Stimulated activated CD4-positive, alpha-beta T cell treated with anti-CD3 and anti-CD28 coated beads, Interleukin-15, amount 100 ng/mL, for 24 hours (primary cell): ENCODE measurements at regions not wholly inside any gene's neighbourhood (a gene's known extent, or its start where the extent isn't known, plus 50 kb on each side); places are given as distances from the start of the nearest gene placed in this dataset.
"Not testable (repeated sequence)": the region's sequence is repeated elsewhere in the genome, so short reads cannot be mapped to it uniquely, and the experiment has no call there.

Experiments
- DNase-seq: peaks from one replicate; pipeline ENCODE4 v3.0.0-alpha.2; 2020

- DNase-seq: no peak
Measured at GRCh38 chr15:98529205-98530145, 118.9 kb upstream of the IGF1R start.

GRCh38 chr15:98530570-98530969 lies 117.8 kb upstream of the IGF1R start:
- peak; percentile 9 for DNase-seq

- no peak for DNase-seq
Measured at GRCh38 chr15:98532063-98532462, 116.3 kb upstream of the IGF1R start.

- no peak for DNase-seq
Measured at GRCh38 chr15:98536976-98537375, 111.4 kb upstream of the IGF1R start.

GRCh38 chr15:98537516-98538060 lies 110.8 kb upstream of the IGF1R start:
- DNase-seq: no peak

- no peak for DNase-seq
Measured at GRCh38 chr15:98541519-98541918, 106.8 kb upstream of the IGF1R start.

GRCh38 chr15:98543237-98543636 lies 105.1 kb upstream of the IGF1R start:
- DNase-seq: no peak

GRCh38 chr15:98546329-98546728 lies 102.0 kb upstream of the IGF1R start:
- no peak for DNase-seq

- DNase-seq: no peak
Measured at GRCh38 chr15:98547275-98547674, 101.1 kb upstream of the IGF1R start.

GRCh38 chr15:98547741-98548138 lies 100.6 kb upstream of the IGF1R start:
- peak; percentile 20 for DNase-seq

- DNase-seq: peak; percentile 70
Measured at GRCh38 chr15:98548139-98548971, 100.0 kb upstream of the IGF1R start.

- no peak for DNase-seq
Measured at GRCh38 chr15:98549003-98549402, 99.3 kb upstream of the IGF1R start.

- no peak for DNase-seq
Measured at GRCh38 chr15:98549741-98550140, 98.6 kb upstream of the IGF1R start.

GRCh38 chr15:98550363-98550762 lies 98.0 kb upstream of the IGF1R start:
- DNase-seq: not testable (repeated sequence)

GRCh38 chr15:98551936-98552562 lies 96.3 kb upstream of the IGF1R start:
- DNase-seq: no peak

- DNase-seq: no peak
Measured at GRCh38 chr15:98554272-98555172, 93.8 kb upstream of the IGF1R start.

GRCh38 chr15:98555173-98555515 lies 93.2 kb upstream of the IGF1R start:
- DNase-seq: no peak

- DNase-seq: no peak
Measured at GRCh38 chr15:98556321-98556720, 92.0 kb upstream of the IGF1R start.

GRCh38 chr15:98560338-98560737 lies 88.0 kb upstream of the IGF1R start:
- DNase-seq: no peak

GRCh38 chr15:98561169-98561941 lies 87.0 kb upstream of the IGF1R start:
- peak; percentile 18 for DNase-seq

- DNase-seq: no peak
Measured at GRCh38 chr15:98562331-98562937, 85.9 kb upstream of the IGF1R start.
